HG03439 (cell line): ENCODE measurements at regions not wholly inside any gene's neighbourhood (a gene's known extent, or its start where the extent isn't known, plus 50 kb on each side); places are given as distances from the start of the nearest gene placed in this dataset.
A peak's percentile ranks its signal among the peaks of the same experiment; 100 is the strongest.

ENCODE experiments used
- ATAC-seq: cut with Tn5 transposase; IDR thresholded peaks from one replicate; pipeline ENCODE4 v1.9.1; 2021; ENCODE audit warnings: mild to moderate bottlenecking, moderate library complexity; ENCODE audit not compliant: unreplicated experiment

DNA sequence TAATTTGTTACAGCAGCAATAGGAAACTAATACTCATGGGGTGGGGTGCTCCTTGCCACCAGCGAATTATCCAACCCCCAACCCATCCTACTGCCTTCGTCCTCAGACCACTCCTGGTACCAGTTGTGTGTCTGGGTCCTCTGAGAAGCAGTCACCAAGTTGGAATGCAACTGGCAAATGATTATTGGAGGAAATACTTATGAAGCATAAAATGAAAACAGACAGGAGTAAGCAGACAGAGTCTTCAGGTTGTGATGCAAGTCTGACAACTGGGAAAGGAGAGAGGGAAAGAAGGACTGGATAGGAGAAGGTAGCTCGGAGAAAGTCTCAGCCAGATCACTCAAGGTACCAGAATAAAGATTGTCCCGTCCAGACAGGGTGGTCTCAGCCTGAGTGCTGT, 181.1 kb upstream of the ARID2 start:
- ATAC-seq: no peak

DNA sequence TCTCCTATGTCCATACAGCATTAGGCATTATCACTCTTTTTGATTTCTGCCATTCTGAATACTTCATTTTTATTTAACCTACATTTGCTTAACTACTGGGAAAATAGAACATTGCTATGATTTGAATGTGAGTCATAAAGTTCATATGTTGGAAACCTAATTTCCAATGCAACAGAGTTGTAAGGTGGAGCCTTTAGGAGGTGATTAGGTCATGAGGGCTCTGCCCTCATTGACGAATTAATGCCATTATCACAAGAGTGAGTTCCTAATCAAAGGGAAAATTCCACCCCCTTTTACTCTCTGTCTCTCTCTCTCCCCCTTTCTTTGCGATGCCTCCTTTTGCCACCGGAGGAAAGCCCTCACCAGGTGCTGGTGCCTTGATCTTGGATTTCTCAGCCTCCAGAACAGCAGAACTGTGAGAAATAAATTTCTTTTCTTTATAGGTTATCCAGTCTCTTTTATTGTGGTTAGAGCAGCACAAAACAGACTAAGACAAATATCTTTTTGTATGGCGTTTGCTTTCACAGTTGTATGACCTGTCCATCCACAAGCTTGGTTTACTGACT, 180.1 kb upstream of the ARID2 start:
- no peak for ATAC-seq

DNA sequence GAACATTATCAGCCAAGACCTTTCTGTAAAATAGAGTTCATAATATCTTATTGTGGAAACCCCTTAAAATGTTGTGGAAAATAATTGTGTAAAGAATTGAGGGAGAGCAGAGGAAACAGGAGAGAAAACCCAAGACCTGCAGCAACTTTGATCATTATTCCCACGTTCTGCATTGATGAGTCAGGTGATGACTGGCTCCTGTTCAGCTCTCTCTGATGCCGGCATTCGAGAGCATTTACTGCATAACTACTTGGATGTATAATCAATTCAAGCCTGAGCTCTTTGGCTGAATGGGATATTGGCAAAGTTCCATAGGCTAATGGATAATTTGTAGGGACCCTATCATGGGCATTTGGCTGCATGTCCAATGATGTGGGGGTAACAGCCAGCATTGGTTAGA, 176.3 kb upstream of the ARID2 start:
- no peak for ATAC-seq

DNA sequence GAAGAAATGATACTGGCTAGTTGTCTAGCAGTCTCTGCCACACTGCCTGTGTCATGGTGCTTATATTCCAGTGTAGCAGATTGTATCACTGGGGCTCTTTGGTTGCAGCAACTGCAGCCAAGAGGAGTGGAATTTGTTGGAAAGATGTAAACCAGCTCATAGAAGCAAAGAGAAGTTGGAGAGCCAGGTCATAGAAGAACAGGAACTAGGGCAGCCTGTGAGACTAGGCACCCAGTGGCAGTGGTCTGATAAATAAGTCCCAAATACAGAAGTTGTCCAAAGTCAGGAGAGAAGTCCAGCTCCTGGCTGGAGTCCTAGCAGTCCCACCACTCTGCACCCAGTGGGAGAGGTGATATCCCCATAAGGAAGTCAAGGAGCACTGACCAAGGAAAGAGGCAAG, 172.5 kb upstream of the ARID2 start:
- no peak for ATAC-seq

DNA sequence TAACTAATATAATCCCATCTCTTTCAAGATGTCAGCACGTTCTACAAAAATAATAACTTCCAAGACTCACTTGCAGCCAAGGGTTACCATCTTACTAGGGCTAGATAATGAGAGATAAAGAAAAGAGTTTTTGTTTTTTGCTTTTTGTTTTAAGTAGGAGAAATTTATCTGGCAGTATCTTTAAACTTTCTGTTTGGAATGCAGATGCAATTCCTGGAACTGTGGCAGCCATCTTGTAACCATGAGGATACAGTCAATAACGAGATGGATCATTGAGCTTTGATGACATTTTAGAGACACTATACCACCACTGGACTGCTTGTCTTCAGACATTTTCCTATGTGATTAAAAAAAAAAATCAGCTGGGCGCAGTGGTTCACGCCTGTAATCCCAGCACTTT, 171.2 kb upstream of the ARID2 start:
- ATAC-seq: no peak

DNA sequence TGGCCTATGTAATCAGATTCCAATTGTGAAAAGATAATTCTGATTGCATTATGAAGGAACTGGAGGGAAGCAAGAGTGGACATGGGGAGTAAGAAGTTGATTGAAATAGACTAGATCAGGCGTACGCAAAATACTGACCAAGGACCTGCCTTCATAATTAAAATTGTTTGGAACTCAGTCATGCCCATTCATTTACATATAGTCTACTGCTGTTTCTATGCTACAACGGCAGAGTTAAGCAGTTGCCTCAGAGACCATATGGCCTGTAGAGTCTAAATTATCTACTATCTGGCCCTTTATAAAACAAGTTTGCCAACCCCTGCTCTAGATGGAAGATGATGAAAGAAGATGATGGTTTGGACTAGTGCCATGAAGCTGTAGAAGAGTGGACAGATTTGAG, 170.0 kb upstream of the ARID2 start:
- no peak for ATAC-seq

DNA sequence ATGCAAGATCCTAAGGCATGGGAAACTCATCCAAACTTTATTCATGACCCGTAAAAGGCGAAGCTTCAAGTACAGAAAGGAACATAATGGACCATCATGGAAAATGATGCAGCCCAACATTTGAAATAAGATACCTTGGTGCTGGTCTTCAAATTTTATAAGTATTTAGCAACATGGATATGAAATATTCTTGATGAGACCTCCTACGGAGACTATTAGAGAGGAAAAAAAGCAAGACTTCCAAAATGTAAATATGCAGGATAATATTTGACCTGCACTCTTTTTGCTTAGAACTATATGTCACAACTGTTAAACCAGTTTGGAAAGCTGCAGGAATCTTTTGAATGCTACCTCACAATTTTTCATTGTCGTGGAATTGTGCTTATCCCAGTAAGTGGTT, 168.8 kb upstream of the ARID2 start:
- ATAC-seq: no peak

DNA sequence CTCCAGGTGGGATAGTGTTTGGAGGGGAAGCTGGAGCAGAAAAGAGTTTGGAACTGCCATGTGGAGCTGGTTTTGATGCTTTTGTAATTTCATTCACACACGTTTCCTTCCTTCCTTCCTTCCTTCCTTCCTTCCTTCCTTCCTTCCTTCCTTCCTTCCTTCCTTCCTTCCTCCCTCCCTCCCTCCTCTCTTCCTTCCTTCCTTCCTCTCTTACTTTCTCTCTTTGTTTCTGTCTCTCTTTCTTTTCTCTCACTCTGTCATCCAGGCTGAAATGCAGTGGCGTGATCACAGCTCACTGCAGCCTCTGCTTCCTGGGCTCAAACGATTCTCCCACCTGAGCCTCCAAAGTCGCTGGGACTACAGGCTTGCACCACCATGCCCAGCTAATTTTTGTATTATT, 168.0 kb upstream of the ARID2 start:
- no peak for ATAC-seq

DNA sequence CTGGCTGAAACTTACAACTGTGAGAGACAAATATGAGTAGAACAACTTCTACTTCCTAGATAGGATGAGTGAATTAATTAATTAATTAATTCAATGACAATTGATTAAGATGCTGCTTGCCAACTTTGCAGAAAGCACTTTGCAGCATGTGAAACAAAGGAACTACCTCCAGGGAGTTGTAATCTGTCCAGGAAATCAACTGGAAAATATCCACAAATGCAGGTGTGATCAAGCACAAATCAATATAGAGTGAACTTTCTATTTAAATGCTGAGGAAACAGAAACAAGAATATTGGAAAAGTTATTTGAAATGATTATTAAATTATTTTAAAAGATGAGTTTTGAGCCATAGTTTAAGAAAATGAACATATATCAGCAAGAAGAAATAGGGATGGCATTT, 163.9 kb upstream of the ARID2 start:
- ATAC-seq: no peak

DNA sequence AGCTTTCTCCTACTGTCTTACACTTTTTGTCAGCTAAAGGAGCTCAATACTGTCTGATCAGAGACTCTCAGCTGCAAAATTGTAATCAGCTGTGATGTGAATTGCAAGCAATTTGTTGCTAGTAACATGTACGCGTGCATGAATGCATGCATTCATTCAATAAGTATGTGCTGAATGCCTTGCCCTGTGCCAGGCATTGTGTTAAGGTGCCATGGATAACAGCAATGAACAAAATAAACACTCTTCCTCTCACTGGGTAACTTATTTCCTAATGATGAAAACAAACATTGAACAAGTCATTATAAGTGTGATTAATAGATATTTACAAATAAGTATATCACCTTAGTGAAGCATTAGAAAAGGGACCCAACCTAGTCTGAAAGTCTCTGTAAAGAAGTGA, 163.2 kb upstream of the ARID2 start:
- no peak for ATAC-seq

DNA sequence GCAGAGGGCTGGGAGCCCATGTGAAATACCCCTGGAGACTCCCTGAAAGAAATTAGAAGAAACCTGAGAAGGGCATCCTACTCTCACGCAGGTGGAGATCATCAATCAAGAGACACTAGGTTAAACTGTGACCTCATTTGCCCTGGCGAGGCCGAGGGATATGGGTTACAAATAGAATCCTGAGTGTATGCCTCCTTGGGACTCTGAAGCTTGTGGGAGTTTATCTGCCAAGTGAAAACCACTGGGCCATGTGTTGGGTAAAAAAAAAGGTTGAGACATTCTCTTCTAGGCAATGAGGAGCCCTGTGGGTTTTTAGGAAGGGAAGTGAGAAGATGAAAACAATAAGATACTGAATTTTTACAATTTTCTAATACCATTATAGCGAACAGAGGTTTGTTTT, 160.7 kb upstream of the ARID2 start:
- ATAC-seq: no peak

DNA sequence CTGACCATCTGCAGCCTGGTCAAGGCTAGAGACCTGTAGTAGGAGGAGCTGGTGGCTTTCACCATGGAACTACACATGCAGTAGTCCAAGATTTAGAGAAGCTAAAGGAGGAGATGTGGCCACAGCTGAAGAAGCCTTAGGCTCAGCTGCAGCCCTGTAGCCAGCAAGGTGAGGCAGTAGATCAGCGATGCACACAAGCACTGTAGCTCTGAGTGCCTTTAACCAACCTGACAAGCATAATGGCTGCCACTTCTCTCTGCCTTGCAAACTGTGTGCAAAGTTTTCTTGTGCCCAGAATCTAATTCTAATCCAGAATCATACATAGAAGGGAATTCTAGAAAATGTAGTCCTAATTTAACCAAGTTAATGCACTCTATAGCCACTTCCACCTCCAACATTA, 159.0 kb upstream of the ARID2 start:
- no peak for ATAC-seq

DNA sequence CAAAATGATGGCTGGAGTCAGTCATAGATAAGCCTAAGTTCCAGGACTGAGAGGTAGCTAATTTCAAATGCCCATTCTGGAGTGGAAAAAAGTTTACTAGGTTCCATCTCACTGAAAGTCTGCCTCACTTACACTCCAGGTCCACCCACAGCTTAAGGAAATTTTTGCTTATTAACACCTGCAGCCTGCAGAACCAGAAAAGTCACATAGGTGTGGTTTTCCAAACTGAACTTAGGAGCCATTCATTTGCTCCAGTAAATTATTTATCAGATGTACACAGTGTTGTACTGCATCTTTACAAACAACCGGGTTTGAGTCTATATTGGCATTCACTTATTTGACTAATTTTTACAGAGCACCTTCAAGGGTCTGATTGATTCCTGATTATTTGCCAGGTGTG, 157.4 kb upstream of the ARID2 start:
- ATAC-seq: no peak

DNA sequence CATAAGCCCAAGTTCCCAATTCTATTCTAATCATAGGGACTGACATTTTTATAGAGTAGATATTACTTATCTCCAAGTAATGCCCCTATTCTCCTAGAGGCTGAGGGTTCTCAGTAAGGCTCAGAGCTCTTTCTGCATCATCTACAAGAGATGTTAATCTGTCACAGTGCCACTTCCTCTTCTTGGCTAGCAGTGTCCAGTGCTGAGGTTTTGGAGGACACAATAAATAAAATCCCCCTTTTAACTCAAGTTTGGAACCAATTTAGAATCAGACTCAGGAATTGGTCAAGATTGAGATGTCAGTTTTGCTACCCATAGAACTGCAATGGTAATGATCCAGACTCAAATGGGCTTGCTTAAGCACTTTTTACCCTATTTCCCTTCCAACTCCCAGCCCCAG, 154.1 kb upstream of the ARID2 start:
- ATAC-seq: no peak

DNA sequence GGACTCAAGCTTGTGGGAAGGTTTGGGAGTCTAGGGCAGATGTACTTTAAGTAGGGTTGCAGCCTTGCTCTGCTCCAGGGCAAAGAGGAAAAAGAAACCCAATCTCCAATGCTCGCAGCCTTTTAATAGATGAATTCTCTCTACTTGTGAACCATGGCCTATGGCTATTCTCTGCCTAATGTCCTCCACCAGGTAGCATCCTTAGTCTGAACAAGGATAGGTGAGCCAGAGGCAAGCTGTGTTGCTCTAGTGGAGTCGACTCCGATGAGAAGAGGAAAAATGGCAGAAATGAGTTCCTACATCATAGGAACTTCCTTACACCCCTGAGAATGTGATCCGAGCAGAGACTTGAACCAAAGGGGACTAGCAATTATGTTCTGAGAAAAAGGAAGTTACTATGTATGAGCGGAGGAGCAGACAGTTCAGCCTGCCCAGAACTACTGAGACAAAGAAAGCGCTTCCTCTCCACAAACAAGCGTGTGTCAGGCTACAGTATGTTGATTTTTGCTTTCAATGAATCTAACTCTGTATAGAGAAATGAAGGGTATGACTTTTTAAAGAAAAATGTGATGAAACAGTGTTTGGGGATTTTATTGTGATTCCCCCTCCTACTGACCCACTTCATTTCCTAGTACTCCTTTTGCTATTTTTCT, 153.6 kb upstream of the ARID2 start:
- ATAC-seq: peak; percentile 44

DNA sequence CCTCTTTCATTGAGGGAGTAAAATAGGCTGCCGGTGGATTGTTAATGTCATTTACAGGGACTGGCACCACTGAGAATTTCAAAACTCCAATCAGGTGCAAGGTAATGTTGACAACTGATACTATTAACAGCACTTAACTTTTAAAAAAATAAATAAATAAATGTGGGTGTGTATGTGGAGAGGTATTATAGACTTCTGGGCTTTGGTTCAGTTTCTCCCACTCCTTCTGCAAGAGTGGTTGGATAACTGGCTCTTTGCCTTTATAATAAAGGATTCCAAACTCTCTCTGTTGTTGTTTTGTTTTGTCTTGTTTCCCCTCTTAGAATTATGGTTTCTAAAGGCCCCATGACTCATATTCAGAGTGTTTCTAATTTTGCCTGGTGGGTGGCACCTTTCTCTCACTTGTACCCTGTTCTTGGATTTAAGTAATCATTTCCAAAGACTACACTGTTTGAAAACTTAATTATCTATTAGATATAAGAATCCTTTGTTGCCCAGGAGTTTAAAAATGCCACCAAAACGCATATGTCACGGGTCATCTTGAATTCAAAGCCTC, 151.6 kb upstream of the ARID2 start:
- no peak for ATAC-seq

DNA sequence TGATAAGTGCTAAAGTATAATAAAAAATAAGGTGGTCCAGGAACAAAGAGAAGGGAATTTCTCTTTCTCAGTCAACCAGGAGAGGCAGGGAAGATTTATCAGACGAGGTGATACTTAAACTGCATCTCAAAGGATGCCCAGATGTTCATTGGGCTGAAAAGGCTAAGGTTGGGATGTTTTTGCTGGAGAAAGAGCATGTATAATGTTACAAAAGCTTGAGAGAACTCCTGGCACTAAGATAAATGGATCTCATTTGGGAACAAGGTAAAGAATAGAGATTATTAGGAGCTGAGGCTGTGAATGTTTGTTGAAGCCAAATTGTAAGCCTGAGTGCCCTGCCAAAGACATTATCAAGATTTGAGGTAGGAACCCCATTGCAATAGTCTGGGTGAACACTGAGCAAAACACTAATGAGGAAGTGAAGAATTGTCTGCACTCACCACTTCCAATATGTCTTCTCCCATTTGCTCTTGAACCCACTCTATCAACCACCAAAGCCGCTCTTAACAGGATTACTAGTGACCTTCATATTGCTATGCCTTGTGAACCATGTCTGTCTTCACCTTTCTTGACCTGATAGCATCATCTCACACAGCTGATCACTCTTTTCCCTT, 149.0 kb upstream of the ARID2 start:
- no peak for ATAC-seq

DNA sequence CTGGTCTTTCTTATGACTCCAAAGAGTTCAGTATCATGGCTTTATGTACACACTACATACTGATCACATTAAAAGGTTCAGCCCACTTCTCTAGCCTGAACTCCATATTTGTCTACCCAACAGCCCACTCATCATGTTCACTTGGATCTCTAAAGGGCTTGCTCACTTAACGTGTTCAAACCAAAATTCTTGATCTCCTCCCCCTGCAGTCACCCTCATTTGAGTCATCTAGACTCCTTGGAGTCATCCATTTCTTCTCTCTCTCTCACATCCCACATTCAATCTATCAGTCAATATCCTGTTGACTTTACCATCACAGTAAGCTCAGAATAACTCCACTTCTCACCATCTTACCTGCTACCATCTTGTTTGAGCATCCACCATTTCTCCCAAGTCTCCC, 148.4 kb upstream of the ARID2 start:
- no peak for ATAC-seq

DNA sequence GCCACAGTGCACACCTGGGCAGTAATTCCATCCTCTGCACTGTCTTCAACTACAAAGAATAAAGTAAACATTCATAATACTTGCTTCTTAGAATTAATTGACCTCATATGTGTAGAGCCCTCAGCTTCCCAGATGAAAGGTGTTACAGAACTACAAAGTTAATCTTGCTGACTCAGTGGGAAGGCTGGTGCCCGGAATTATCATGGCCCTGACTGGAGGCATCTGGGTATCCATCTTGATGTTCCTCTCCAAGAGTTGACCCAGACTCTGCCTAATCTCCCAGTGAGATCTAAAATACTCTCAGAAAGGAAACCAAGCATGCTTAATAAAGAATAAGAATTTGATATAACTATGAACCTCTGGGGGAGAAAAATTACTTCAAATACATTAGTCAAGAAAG, 147.0 kb upstream of the ARID2 start:
- no peak for ATAC-seq

DNA sequence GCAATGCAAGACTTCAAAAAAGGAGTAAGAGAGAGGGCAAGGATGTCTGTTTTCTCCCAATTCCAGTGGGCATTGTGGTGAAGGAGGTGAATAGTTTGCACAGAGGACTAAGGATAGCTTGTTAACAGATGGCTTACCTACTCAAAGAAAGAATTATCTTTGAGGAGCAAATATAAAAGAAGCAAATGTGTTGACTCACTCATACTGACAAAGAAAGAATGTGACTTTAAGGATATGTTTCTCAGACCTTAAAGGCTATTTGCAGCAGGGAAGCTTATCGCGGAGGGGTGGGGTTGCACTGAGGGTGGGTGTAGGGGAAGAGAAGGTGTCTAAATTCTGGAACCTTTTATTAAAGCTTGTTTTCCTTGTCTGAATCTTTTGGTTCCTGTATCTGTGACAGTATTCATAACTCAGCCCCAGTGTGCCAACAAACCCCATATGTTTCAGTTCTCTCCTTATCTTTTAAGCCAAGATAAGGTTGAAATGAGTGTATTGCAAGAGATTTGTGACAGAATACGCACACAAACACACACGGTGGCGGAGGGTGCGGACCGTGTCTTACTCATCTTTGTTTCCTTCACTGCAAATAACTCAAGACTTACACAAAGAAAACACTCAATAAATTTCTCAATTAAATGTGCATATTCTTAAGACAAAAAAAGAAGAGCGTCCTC, 146.4 kb upstream of the ARID2 start:
- ATAC-seq: no peak

DNA sequence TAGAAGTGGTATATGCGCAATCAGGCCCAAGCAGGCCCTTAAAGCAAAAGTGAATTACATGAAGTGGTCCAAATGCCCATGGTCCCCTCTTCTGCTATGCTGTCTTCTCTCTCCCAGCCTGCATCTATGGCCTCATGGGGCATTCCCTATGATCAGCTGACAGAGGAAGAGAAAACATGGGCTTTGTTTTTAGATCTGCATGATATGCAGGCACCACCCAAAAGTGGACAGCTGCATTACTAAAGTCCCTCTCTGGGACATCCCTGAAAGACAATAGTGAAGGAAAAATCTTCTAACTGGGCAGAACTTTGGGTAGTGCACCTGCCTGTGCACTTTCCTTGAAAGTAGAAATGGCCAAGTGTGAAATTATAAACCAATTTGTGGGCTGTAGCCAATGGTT, 145.2 kb upstream of the ARID2 start:
- ATAC-seq: no peak
